Upper lobe of left lung (tissue), 4 donors: ENCODE measurements at regions not wholly inside any gene's neighbourhood (a gene's known extent, or its start where the extent isn't known, plus 50 kb on each side); places are given as distances from the start of the nearest gene placed in this dataset.

Experiments
- CTCF ChIP-seq, 6 experiments: fragments of 450-650 bp in 4 of 6; fragments of 200-600 bp in 2 of 6; sonication (generic) in 2 of 6; IDR thresholded peaks; one replicate each; pipeline ENCODE4 v1.5.1; 2016 to 2019; ENCODE audit warnings: antibody characterized with exemption in 6 of 6
- POLR2A ChIP-seq, 4 donors: fragments of 450-650 bp; IDR thresholded peaks; one replicate each; pipeline ENCODE4 v1.5.1; 2016 to 2017; ENCODE audit warnings: antibody characterized with exemption in 4 of 4, mild to moderate bottlenecking in 2 of 4
- POLR2AphosphoS5 ChIP-seq, 2 donors: sonication (generic); formaldehyde crosslinking; IDR thresholded peaks; one replicate each; pipeline ENCODE4 v1.5.1; 2017; ENCODE audit warnings: antibody characterized with exemption in 2 of 2

GRCh38 chr14:89493406-89493805 is 76.4 kb upstream of the FOXN3 start:
- TF ChIP-seq CTCF (IDR thresholded peaks at IDR 0.05) (no peak), POLR2AphosphoS5 (IDR thresholded peaks at IDR 0.05) (no peak), POLR2A (IDR thresholded peaks at IDR 0.05) (no peak)
